Prostate gland (tissue), 2 donors: ENCODE measurements at regions not wholly inside any gene's neighbourhood (a gene's known extent, or its start where the extent isn't known, plus 50 kb on each side); places are given as distances from the start of the nearest gene placed in this dataset.

Experiments
- POLR2A ChIP-seq: fragments of 450-650 bp; IDR thresholded peaks from one replicate; pipeline ENCODE4 v1.6.1; 2016; ENCODE audit warnings: antibody characterized with exemption, mild to moderate bottlenecking
- POLR2AphosphoS5 ChIP-seq: sonication (generic); formaldehyde crosslinking; IDR thresholded peaks from one replicate; pipeline ENCODE4 v1.6.1; 2017; ENCODE audit warnings: antibody characterized with exemption
- TF ChIP-seq, protein P1 (sequence below), 4 experiments: fragments of 200-600 bp in 2 of 4; fragments of 450-650 bp in 2 of 4; sonication (generic) in 2 of 4; IDR thresholded peaks; 1 replicate in 3 of 4; 2 replicates in 1 of 4; pipeline ENCODE4 v1.5.1; 2016 to 2019; ENCODE audit warnings: antibody characterized with exemption in 4 of 4, mild to moderate bottlenecking in 2 of 4, moderate library complexity in 2 of 4

DNA sequence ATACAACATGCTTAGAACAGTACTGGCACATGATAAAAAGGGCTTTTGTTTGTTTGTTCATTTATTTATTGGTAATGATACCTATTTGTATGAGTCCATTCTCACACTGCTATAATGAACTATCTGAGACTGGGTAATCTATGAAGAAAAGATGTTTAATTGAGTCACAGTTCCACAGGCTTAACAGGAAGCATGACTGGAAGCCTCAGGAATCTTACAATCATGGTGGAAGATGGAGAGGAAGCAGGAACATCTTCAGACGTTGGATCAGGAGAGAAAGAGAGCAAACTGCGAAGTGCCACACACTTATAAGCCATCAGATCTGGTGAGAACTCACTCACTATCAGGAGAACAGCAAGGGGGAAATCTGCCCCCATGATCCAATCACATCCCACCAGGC, 847.7 kb downstream of the CDH18 start:
- TF ChIP-seq, protein P1, sequence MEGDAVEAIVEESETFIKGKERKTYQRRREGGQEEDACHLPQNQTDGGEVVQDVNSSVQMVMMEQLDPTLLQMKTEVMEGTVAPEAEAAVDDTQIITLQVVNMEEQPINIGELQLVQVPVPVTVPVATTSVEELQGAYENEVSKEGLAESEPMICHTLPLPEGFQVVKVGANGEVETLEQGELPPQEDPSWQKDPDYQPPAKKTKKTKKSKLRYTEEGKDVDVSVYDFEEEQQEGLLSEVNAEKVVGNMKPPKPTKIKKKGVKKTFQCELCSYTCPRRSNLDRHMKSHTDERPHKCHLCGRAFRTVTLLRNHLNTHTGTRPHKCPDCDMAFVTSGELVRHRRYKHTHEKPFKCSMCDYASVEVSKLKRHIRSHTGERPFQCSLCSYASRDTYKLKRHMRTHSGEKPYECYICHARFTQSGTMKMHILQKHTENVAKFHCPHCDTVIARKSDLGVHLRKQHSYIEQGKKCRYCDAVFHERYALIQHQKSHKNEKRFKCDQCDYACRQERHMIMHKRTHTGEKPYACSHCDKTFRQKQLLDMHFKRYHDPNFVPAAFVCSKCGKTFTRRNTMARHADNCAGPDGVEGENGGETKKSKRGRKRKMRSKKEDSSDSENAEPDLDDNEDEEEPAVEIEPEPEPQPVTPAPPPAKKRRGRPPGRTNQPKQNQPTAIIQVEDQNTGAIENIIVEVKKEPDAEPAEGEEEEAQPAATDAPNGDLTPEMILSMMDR (IDR thresholded peaks at IDR 0.05), result no peak
- TF ChIP-seq POLR2AphosphoS5, result no peak
- no peak for TF ChIP-seq POLR2A
